WI38 (cell line): ENCODE measurements at regions not wholly inside any gene's neighbourhood (a gene's known extent, or its start where the extent isn't known, plus 50 kb on each side); places are given as distances from the start of the nearest gene placed in this dataset.

Source experiments
- H3K4me3 ChIP-seq: 2 replicates; pipeline ENCODE4 v1.5.1; 2011; ENCODE audit warnings: low read depth, mild to moderate bottlenecking, control low read depth, low read length
- TF ChIP-seq, protein P1 (sequence below): IDR thresholded peaks from 2 replicates; pipeline ENCODE4 v1.5.1; 2012; ENCODE audit warnings: low read depth, mild to moderate bottlenecking, control low read depth, low read length

- no peak overlapping the region for H3K4me3 ChIP-seq
- TF ChIP-seq, protein P1, sequence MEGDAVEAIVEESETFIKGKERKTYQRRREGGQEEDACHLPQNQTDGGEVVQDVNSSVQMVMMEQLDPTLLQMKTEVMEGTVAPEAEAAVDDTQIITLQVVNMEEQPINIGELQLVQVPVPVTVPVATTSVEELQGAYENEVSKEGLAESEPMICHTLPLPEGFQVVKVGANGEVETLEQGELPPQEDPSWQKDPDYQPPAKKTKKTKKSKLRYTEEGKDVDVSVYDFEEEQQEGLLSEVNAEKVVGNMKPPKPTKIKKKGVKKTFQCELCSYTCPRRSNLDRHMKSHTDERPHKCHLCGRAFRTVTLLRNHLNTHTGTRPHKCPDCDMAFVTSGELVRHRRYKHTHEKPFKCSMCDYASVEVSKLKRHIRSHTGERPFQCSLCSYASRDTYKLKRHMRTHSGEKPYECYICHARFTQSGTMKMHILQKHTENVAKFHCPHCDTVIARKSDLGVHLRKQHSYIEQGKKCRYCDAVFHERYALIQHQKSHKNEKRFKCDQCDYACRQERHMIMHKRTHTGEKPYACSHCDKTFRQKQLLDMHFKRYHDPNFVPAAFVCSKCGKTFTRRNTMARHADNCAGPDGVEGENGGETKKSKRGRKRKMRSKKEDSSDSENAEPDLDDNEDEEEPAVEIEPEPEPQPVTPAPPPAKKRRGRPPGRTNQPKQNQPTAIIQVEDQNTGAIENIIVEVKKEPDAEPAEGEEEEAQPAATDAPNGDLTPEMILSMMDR = no peak
These were observed 795.6 kb downstream of the REEP3 start for GRCh38 chr10:64316833-64317232.

- TF ChIP-seq, protein P1 = no peak
- H3K4me3 ChIP-seq = no peak overlapping the region
These were observed 799.2 kb downstream of the REEP3 start for GRCh38 chr10:64320448-64320847.

DNA sequence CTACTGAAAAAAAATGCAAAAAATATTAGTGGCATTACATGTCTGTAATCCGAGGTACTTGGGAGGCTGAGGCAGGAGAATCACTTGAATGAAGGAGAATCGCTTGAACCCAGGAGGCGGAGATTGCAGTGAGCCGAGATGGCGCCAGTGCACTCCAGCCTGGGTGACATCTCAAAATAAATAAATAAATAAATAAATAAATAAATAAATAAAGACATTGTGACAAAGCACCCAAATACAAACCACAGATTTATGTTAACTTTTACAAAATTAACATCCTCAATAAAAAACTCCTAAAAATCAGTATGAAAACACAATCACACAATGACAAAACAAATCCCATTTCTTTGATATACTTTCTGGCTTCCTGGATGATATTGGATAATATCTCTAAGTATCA, 808.3 kb downstream of the REEP3 start:
- no peak overlapping the region for H3K4me3 ChIP-seq
- TF ChIP-seq, protein P1 = no peak

GRCh38 chr10:64332551-64332950, 811.4 kb downstream of the REEP3 start:
- TF ChIP-seq, protein P1 = no peak
- H3K4me3 ChIP-seq = no peak overlapping the region

DNA sequence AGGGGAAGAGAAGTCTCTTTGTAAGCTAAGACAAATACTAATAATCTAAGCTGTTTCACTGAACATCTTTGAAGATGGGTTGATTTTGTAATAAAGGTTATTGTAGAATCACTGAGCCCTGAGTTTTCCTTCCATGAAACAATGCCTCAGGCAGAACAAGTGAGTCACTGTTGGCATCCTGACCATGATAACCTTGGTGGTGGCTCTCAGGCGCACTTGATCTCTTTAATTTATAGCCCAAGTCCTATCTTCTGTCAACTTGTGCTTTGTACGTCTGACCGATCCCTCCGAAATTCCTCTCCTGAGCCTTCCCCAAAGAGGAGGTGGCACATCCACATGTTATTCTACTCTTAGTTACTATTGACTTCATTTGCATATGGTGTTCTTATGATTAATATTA, 812.9 kb downstream of the REEP3 start:
- H3K4me3 ChIP-seq = no peak overlapping the region
- TF ChIP-seq, protein P1 = no peak

DNA sequence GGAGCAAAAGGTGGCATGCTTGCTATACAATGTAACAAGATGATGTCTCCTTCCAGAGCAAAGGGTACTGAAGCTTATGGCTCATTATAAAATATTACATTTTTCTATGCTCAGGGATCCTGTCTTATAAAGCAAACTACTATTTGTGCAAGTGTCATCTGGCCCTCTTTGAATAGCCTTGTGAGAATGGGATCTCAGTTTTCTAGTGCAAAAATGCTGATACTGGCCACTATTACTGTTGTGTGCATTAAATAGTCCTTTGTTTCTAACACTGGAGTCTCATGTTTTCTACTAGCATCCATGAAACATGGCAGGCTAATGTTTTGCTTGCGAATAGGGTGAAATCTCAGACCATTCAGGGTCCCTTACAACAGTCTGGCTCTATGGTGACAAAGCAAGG, 823.0 kb downstream of the REEP3 start:
- TF ChIP-seq, protein P1 = no peak

GRCh38 chr10:64345856-64346255, 824.7 kb downstream of the REEP3 start:
- TF ChIP-seq, protein P1 = no peak
- no peak overlapping the region for H3K4me3 ChIP-seq

More for the DNA sequence above, 823.0 kb downstream of the REEP3 start:
- no peak overlapping the region for H3K4me3 ChIP-seq
